ENCODE measurements at regions not wholly inside any gene's neighbourhood (a gene's known extent, or its start where the extent isn't known, plus 50 kb on each side); places are given as distances from the start of the nearest gene placed in this dataset.

DNA sequence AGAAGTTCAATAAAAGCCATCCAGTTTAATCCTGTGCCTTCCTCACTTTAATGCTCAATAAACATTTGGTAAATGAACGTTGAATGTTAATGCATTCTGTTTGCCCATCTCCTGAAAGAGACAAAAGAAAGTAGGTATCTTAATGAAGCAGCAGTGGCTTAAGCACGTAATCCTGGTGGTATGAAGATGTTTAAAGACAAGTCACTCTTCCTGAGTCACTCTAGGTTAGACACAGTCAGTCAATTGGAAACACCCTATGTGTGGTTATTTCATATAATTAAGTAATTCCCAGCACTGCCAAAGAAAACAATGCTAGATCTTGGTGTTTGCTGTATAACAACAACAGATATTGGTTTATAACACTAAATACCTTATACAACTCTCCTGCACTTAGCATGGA is 334.0 kb upstream of the FMN2 start:
- H3K9me3 ChIP-seq (ENCODE audit: insufficient read depth, low read depth) = no peaks in the 10 kb centered on the region
- intact Hi-C loops (cut with micrococcal nuclease; ENCODE audit: unreplicated experiment) = no loop called here
- CTCF ChIA-PET = no interaction called here
- no peak overlapping the region for H2AFZ ChIP-seq
- no peak overlapping the region for H3K4me3 ChIP-seq
- H3K4me2 ChIP-seq = no peak overlapping the region
- DNase-seq = no peak
- H3K27ac ChIP-seq = no peak overlapping the region
- H3K9me2 ChIP-seq (ENCODE audit: insufficient read depth) = no peaks in the 10 kb centered on the region
- POLR2A ChIA-PET (ENCODE audit: unreplicated experiment) = no interaction called here
- TF ChIP-seq, protein P1, sequence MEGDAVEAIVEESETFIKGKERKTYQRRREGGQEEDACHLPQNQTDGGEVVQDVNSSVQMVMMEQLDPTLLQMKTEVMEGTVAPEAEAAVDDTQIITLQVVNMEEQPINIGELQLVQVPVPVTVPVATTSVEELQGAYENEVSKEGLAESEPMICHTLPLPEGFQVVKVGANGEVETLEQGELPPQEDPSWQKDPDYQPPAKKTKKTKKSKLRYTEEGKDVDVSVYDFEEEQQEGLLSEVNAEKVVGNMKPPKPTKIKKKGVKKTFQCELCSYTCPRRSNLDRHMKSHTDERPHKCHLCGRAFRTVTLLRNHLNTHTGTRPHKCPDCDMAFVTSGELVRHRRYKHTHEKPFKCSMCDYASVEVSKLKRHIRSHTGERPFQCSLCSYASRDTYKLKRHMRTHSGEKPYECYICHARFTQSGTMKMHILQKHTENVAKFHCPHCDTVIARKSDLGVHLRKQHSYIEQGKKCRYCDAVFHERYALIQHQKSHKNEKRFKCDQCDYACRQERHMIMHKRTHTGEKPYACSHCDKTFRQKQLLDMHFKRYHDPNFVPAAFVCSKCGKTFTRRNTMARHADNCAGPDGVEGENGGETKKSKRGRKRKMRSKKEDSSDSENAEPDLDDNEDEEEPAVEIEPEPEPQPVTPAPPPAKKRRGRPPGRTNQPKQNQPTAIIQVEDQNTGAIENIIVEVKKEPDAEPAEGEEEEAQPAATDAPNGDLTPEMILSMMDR (conservative IDR thresholded peaks at IDR 0.05) = no peak
- no peak for TF ChIP-seq EZH2 (IDR thresholded peaks at IDR 0.05; ENCODE audit: low read depth)
- no peaks in the 10 kb centered on the region for H3F3A ChIP-seq (ENCODE audit: insufficient read depth, low read depth)
- H3K4me1 ChIP-seq (replicated peaks; ENCODE audit: insufficient read depth) = no peaks in the 10 kb centered on the region
- no peaks in the 10 kb centered on the region for H3K79me2 ChIP-seq (ENCODE audit: low read depth)
- no TSS peak for BruUV-seq (replicated peaks)
- no peaks in the 10 kb centered on the region for H3K36me3 ChIP-seq (ENCODE audit: low read depth)
- H4K20me1 ChIP-seq (ENCODE audit: insufficient read depth) = no peaks in the 10 kb centered on the region
- H3K27me3 ChIP-seq (ENCODE audit: insufficient read depth, low read depth) = no peaks in the 10 kb centered on the region

DNA sequence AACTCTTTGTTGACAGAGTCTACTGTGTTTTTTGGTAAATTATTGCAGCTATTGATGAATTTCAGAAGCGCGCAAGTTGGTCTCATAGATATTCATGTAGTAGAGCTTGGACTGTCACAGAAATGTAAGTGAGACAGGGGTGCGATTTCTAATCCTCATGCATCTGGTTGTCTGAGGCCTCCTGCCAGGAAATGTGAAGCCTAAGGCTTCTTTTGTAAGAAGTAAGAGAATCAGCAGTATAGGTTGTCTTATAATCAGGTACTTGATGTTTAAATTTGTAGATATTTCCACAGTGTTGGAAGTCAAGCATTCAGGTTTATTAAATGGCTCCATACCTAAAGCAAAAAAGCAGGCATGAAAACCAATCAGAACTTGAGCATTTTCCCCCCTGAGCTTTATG is 332.9 kb upstream of the FMN2 start:
- no peaks in the 10 kb centered on the region for H4K20me1 ChIP-seq (ENCODE audit: insufficient read depth)
- no peaks in the 10 kb centered on the region for H3K36me3 ChIP-seq (ENCODE audit: low read depth)
- no TSS peak for BruUV-seq (replicated peaks)
- H3K27me3 ChIP-seq (ENCODE audit: insufficient read depth, low read depth) = no peaks in the 10 kb centered on the region
- ChIA-PET CTCF (no interaction called here), POLR2A (ENCODE audit: unreplicated experiment) (no interaction called here)
- no peaks in the 10 kb centered on the region for H3F3A ChIP-seq (ENCODE audit: insufficient read depth, low read depth)
- no peak for DNase-seq
- no peaks in the 10 kb centered on the region for H3K9me2 ChIP-seq (ENCODE audit: insufficient read depth)
- H3K79me2 ChIP-seq (ENCODE audit: low read depth) = no peaks in the 10 kb centered on the region
- no peak overlapping the region for H3K27ac ChIP-seq
- H3K9me3 ChIP-seq (ENCODE audit: insufficient read depth, low read depth) = no peaks in the 10 kb centered on the region
- H2AFZ ChIP-seq = no peak overlapping the region
- no peak overlapping the region for H3K4me2 ChIP-seq
- intact Hi-C loops (cut with micrococcal nuclease; ENCODE audit: unreplicated experiment) = no loop called here
- no peak overlapping the region for H3K4me3 ChIP-seq
- TF ChIP-seq, protein P1 (conservative IDR thresholded peaks at IDR 0.05) = no peak
- TF ChIP-seq EZH2 (IDR thresholded peaks at IDR 0.05; ENCODE audit: low read depth) = no peak
- no peaks in the 10 kb centered on the region for H3K4me1 ChIP-seq (replicated peaks; ENCODE audit: insufficient read depth)

DNA sequence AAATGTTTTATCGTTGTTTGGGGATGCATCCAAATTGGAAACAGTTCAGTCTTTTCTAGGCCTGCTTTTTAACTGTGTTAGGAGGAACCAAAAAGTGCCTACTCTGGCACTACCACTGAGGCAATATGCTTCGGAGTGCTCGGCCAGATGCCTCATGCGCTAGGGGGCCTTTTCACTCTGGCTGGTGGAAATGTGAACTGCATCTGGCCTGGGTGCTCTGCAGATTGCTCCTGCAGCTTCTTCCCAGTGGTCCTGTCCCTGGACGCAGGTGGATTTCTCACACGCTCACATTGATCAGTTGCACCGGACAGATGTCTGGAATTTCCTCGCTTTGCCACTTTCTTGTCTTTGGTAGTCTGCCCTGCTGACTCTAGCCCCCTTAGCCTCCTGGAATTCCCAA is 330.2 kb upstream of the FMN2 start:
- H3K4me2 ChIP-seq = no peak overlapping the region
- H3K27me3 ChIP-seq (ENCODE audit: insufficient read depth, low read depth) = no peaks in the 10 kb centered on the region
- H4K20me1 ChIP-seq (ENCODE audit: insufficient read depth) = no peaks in the 10 kb centered on the region
- POLR2A ChIA-PET (ENCODE audit: unreplicated experiment) = no interaction called here
- H3K27ac ChIP-seq = no peak overlapping the region
- no peak overlapping the region for H2AFZ ChIP-seq
- TF ChIP-seq, protein P1 (conservative IDR thresholded peaks at IDR 0.05) = no peak
- TF ChIP-seq EZH2 (IDR thresholded peaks at IDR 0.05; ENCODE audit: low read depth) = no peak
- no TSS peak for BruUV-seq (replicated peaks)
- intact Hi-C loops (cut with micrococcal nuclease; ENCODE audit: unreplicated experiment) = no loop called here
- CTCF ChIA-PET = no interaction called here
- H3K4me1 ChIP-seq (replicated peaks; ENCODE audit: insufficient read depth) = no peaks in the 10 kb centered on the region
- no peaks in the 10 kb centered on the region for H3K9me2 ChIP-seq (ENCODE audit: insufficient read depth)
- H3K79me2 ChIP-seq (ENCODE audit: low read depth) = no peaks in the 10 kb centered on the region
- H3K4me3 ChIP-seq = no peak overlapping the region
- H3K9me3 ChIP-seq (ENCODE audit: insufficient read depth, low read depth) = no peaks in the 10 kb centered on the region
- no peak for DNase-seq
- H3F3A ChIP-seq (ENCODE audit: insufficient read depth, low read depth) = no peaks in the 10 kb centered on the region
- H3K36me3 ChIP-seq (ENCODE audit: low read depth) = no peaks in the 10 kb centered on the region

Data from PC-9 (cell line).